ENCODE measurements at regions not wholly inside any gene's neighbourhood (a gene's known extent, or its start where the extent isn't known, plus 50 kb on each side); places are given as distances from the start of the nearest gene placed in this dataset.

- no peaks in the 10 kb centered on the region for H3K79me2 ChIP-seq (ENCODE audit: insufficient read depth, low read depth)
- H3K27ac ChIP-seq, result no peak overlapping the region
- no peaks in the 10 kb centered on the region for H4K20me1 ChIP-seq (ENCODE audit: insufficient read depth)
- H3K4me1 ChIP-seq (ENCODE audit: low read depth, poor library complexity, severe bottlenecking), result no peaks in the 10 kb centered on the region
- H3K4me3 ChIP-seq (IDR thresholded peaks at IDR 0.05; ENCODE audit: insufficient read depth, low read depth, low read length), result no peak overlapping the region
- H3K4me2 ChIP-seq, result no peak overlapping the region
- no peaks in the 10 kb centered on the region for H3K36me3 ChIP-seq (ENCODE audit: insufficient read depth)
- H2AFZ ChIP-seq (ENCODE audit: low read depth), result no peak overlapping the region
- TF ChIP-seq, protein P1, sequence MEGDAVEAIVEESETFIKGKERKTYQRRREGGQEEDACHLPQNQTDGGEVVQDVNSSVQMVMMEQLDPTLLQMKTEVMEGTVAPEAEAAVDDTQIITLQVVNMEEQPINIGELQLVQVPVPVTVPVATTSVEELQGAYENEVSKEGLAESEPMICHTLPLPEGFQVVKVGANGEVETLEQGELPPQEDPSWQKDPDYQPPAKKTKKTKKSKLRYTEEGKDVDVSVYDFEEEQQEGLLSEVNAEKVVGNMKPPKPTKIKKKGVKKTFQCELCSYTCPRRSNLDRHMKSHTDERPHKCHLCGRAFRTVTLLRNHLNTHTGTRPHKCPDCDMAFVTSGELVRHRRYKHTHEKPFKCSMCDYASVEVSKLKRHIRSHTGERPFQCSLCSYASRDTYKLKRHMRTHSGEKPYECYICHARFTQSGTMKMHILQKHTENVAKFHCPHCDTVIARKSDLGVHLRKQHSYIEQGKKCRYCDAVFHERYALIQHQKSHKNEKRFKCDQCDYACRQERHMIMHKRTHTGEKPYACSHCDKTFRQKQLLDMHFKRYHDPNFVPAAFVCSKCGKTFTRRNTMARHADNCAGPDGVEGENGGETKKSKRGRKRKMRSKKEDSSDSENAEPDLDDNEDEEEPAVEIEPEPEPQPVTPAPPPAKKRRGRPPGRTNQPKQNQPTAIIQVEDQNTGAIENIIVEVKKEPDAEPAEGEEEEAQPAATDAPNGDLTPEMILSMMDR (conservative IDR thresholded peaks at IDR 0.05; ENCODE audit: low read depth, low read length), result no peak
- H3K9ac ChIP-seq, result no peak overlapping the region
- H3K27me3 ChIP-seq (ENCODE audit: insufficient read depth, low read depth), result no peaks in the 10 kb centered on the region
These were observed 86.7 kb upstream of the TMEM168 start for GRCh38 chr7:112876877-112877276.

GRCh38 chr7:112874909-112875308, 84.7 kb upstream of the TMEM168 start:
- Histone ChIP-seq H3K27me3 (ENCODE audit: insufficient read depth, low read depth) (no peaks in the 10 kb centered on the region), H3K27ac (no peak overlapping the region), H3K79me2 (ENCODE audit: insufficient read depth, low read depth) (no peaks in the 10 kb centered on the region), H4K20me1 (ENCODE audit: insufficient read depth) (no peaks in the 10 kb centered on the region), H2AFZ (ENCODE audit: low read depth) (no peak overlapping the region), H3K36me3 (ENCODE audit: insufficient read depth) (no peaks in the 10 kb centered on the region), H3K9ac (no peak overlapping the region), H3K4me3 (IDR thresholded peaks at IDR 0.05; ENCODE audit: insufficient read depth, low read depth, low read length) (no peak overlapping the region), H3K4me1 (ENCODE audit: low read depth, poor library complexity, severe bottlenecking) (no peaks in the 10 kb centered on the region), H3K4me2 (no peak overlapping the region)
- TF ChIP-seq, protein P1 (conservative IDR thresholded peaks at IDR 0.05; ENCODE audit: low read depth, low read length), result no peak

DNA sequence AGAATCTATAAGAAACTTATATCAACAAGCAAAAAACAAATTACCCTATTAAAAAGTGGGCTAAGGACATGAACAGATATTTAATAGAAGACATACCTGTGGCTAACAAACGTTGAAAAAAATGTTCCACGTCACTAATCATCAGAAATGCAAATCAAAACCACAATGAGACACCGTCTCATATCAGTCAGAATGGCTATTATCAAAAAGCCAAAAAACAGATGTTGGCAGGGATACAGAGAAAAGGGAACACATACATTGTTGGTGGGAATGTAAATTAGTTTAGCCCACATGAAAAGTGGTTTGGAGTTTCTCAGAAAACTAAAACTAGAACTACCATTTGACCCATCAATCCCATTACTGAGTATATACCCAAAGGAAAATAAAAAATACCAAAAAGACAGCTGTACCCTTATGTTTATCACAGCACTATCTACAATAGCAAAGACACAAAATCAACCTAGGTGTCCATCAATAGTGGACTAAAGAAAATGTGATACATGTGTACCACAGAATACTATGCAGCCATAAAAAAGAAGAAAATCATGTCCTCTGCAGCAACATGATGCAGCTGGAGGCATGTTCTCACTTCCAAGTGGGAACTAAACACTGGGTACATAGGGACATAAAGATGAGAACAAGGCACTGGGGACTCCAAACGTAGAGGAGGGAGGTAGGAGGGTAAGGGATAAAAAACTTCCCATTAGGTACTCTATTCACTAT, 83.8 kb upstream of the TMEM168 start:
- no peak overlapping the region for H3K4me3 ChIP-seq (IDR thresholded peaks at IDR 0.05; ENCODE audit: insufficient read depth, low read depth, low read length)
- H4K20me1 ChIP-seq (ENCODE audit: insufficient read depth), result no peaks in the 10 kb centered on the region
- H3K36me3 ChIP-seq (ENCODE audit: insufficient read depth), result no peaks in the 10 kb centered on the region
- no peaks in the 10 kb centered on the region for H3K27me3 ChIP-seq (ENCODE audit: insufficient read depth, low read depth)
- TF ChIP-seq, protein P1 (conservative IDR thresholded peaks at IDR 0.05; ENCODE audit: low read depth, low read length), result no peak
- no peak overlapping the region for H2AFZ ChIP-seq (ENCODE audit: low read depth)
- no peaks in the 10 kb centered on the region for H3K79me2 ChIP-seq (ENCODE audit: insufficient read depth, low read depth)
- H3K27ac ChIP-seq, result no peak overlapping the region
- peaks cover 5% of the 10 kb centered on the region for H3K4me1 ChIP-seq (ENCODE audit: low read depth, poor library complexity, severe bottlenecking)
- no peak overlapping the region for H3K4me2 ChIP-seq
- H3K9ac ChIP-seq, result no peak overlapping the region

DNA sequence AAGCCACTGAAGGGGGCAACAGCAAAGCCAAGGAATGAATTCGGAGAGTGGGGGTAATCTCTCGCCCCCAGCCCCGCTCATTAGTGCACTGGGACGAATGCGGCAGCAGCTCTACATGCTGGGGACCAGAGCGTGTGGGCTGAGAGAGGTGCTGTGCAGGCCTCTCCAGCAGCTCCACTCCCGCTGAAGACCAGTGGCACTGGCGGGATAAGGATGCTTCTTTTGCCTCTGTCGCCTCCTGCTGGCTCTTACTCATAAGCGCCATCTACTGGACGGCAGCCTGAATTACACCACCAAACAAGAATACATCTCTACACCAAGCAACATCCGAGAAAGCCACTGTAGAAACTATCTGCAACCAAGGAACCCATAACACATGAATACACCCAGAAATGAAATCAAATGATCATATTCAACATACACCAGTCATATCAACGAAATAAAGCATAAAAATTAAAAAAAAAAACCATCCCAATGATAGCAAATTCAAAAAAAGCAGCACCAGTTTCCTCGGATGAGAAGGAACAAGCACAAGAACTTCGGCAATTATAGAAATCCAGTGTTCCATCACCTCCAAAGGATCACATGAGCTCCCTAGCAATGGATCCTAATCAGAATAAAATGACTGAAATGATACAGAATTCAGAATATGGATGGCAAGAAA, 79.0 kb upstream of the TMEM168 start:
- Histone ChIP-seq H3K79me2 (ENCODE audit: insufficient read depth, low read depth) (no peaks in the 10 kb centered on the region), H3K4me3 (IDR thresholded peaks at IDR 0.05; ENCODE audit: insufficient read depth, low read depth, low read length) (no peak overlapping the region), H3K27me3 (ENCODE audit: insufficient read depth, low read depth) (no peaks in the 10 kb centered on the region), H3K36me3 (ENCODE audit: insufficient read depth) (no peaks in the 10 kb centered on the region), H4K20me1 (ENCODE audit: insufficient read depth) (no peaks in the 10 kb centered on the region), H3K9ac (no peak overlapping the region), H3K4me1 (ENCODE audit: low read depth, poor library complexity, severe bottlenecking) (peaks cover 36% of the 10 kb centered on the region), H2AFZ (ENCODE audit: low read depth) (no peak overlapping the region), H3K4me2 (peak overlapping the region; percentile 2; the same call in 1 of the 2 replicates), H3K27ac (no peak overlapping the region)
- TF ChIP-seq, protein P1 (conservative IDR thresholded peaks at IDR 0.05; ENCODE audit: low read depth, low read length), result peak; percentile 99

Data from KMS-11 (cell line).